HEK293 (cell line): ENCODE measurements at regions not wholly inside any gene's neighbourhood (a gene's known extent, or its start where the extent isn't known, plus 50 kb on each side); places are given as distances from the start of the nearest gene placed in this dataset.

Experiments
- CTCF ChIA-PET: fragments of 350-600 bp; formaldehyde crosslinking; extraction: SDS; loops from one replicate; lab custom pipeline; 2021; ENCODE audit warnings: antibody characterized with exemption; lab: Yijun Ruan, JAX
- POLR2A ChIA-PET: fragments of 300-600 bp; formaldehyde crosslinking; extraction: SDS; loops from one replicate; lab custom pipeline; 2020; ENCODE audit warnings: antibody characterized with exemption, inconsistent platforms; lab: Yijun Ruan, JAX
- H3K27ac ChIP-seq: fragments of 200-500 bp; sonication (Bioruptor generic); 2 replicates; pipeline ENCODE4 v1.5.1; 2014; ENCODE audit warnings: low read depth, low read length, control low read depth, inconsistent platforms; ENCODE audit errors: extremely low read depth
- H3K36me3 ChIP-seq, 2 experiments: fragments of 200-500 bp in 1 of 2; sonication (Bioruptor generic) in 1 of 2; 1 replicate in 1 of 2; 2 replicates in 1 of 2; pipeline ENCODE4 v1.5.1; 2014 to 2017; ENCODE audit warnings: inconsistent platforms in 2 of 2, low read length in 2 of 2; ENCODE audit not compliant: control insufficient read depth in 2 of 2, insufficient read depth in 1 of 2
- H3K4me1 ChIP-seq: fragments of 200-500 bp; sonication (Bioruptor generic); 2 replicates; pipeline ENCODE4 v1.5.1; 2014; ENCODE audit warnings: mild to moderate bottlenecking, low read length, inconsistent platforms; ENCODE audit not compliant: control insufficient read depth, insufficient read depth
- H3K4me3 ChIP-seq: 2 replicates; pipeline ENCODE4 v1.5.1; 2011; ENCODE audit warnings: low read depth, mild to moderate bottlenecking, control low read depth, low read length, moderate library complexity
- H3K9me3 ChIP-seq: fragments of 200-500 bp; sonication (Bioruptor generic); 2 replicates; pipeline ENCODE4 v1.5.1; 2014; ENCODE audit warnings: low read depth, low read length, inconsistent platforms; ENCODE audit not compliant: control insufficient read depth, insufficient read depth
- KLF16 ChIP-seq: fragments of 450-650 bp; formaldehyde crosslinking; IDR thresholded peaks from 2 replicates; pipeline ENCODE4 v1.5.1; 2017; ENCODE audit warnings: missing biosample characterization, missing genetic modification characterization
- KLF7 ChIP-seq: fragments of 450-650 bp; formaldehyde crosslinking; IDR thresholded peaks from 2 replicates; pipeline ENCODE4 v1.5.1; 2016; ENCODE audit warnings: missing biosample characterization, missing genetic modification characterization, borderline replicate concordance
- YY2 ChIP-seq: fragments of 450-650 bp; formaldehyde crosslinking; IDR thresholded peaks from 2 replicates; pipeline ENCODE4 v1.5.1; 2016; ENCODE audit warnings: missing biosample characterization, missing genetic modification characterization
- ZBTB8A ChIP-seq: fragments of 450-650 bp; formaldehyde crosslinking; IDR thresholded peaks from 2 replicates; pipeline ENCODE4 v1.5.1; 2016; ENCODE audit warnings: missing biosample characterization, missing genetic modification characterization
- ZNF169 ChIP-seq: fragments of 450-650 bp; formaldehyde crosslinking; IDR thresholded peaks from 2 replicates; pipeline ENCODE4 v1.5.1; 2016; ENCODE audit warnings: missing biosample characterization, missing genetic modification characterization
- ZNF2 ChIP-seq: fragments of 450-650 bp; formaldehyde crosslinking; IDR thresholded peaks from 2 replicates; pipeline ENCODE4 v1.5.1; 2016; ENCODE audit warnings: missing biosample characterization, missing genetic modification characterization
- ZNF239 ChIP-seq: fragments of 450-650 bp; formaldehyde crosslinking; IDR thresholded peaks from 2 replicates; pipeline ENCODE4 v1.5.1; 2016; ENCODE audit warnings: missing biosample characterization, missing genetic modification characterization
- ZNF248 ChIP-seq: fragments of 450-650 bp; formaldehyde crosslinking; IDR thresholded peaks from 2 replicates; pipeline ENCODE4 v1.5.1; 2017; ENCODE audit warnings: missing biosample characterization, missing genetic modification characterization
- ZNF362 ChIP-seq: fragments of 450-650 bp; formaldehyde crosslinking; IDR thresholded peaks from 2 replicates; pipeline ENCODE4 v1.5.1; 2016; ENCODE audit warnings: missing biosample characterization, missing genetic modification characterization
- ZNF394 ChIP-seq: fragments of 450-650 bp; formaldehyde crosslinking; IDR thresholded peaks from 2 replicates; pipeline ENCODE4 v1.5.1; 2016; ENCODE audit warnings: missing biosample characterization, missing genetic modification characterization, mild to moderate bottlenecking, moderate library complexity, borderline replicate concordance
- ZNF416 ChIP-seq: fragments of 450-650 bp; formaldehyde crosslinking; IDR thresholded peaks from 2 replicates; pipeline ENCODE4 v1.5.1; 2016; ENCODE audit warnings: missing biosample characterization, missing genetic modification characterization
- ZNF510 ChIP-seq: fragments of 450-650 bp; formaldehyde crosslinking; IDR thresholded peaks from 2 replicates; pipeline ENCODE4 v1.5.1; 2018; ENCODE audit warnings: mild to moderate bottlenecking, missing genetic modification characterization, missing biosample characterization; ENCODE audit not compliant: insufficient replicate concordance
- ZNF549 ChIP-seq: fragments of 450-650 bp; IDR thresholded peaks from 2 replicates; pipeline ENCODE4 v1.5.1; 2018; ENCODE audit warnings: missing biosample characterization, missing genetic modification characterization, mild to moderate bottlenecking, inconsistent platforms, moderate library complexity
- ZNF580 ChIP-seq: fragments of 450-650 bp; formaldehyde crosslinking; IDR thresholded peaks from 2 replicates; pipeline ENCODE4 v1.5.1; 2016; ENCODE audit warnings: missing biosample characterization, missing genetic modification characterization
- ZNF654 ChIP-seq: fragments of 450-650 bp; formaldehyde crosslinking; IDR thresholded peaks from 2 replicates; pipeline ENCODE4 v1.5.1; 2016; ENCODE audit warnings: low read depth, missing biosample characterization, missing genetic modification characterization
- ZNF785 ChIP-seq: fragments of 450-650 bp; formaldehyde crosslinking; IDR thresholded peaks from 2 replicates; pipeline ENCODE4 v1.5.1; 2016; ENCODE audit warnings: missing biosample characterization, missing genetic modification characterization
- ZNF830 ChIP-seq: fragments of 450-650 bp; IDR thresholded peaks from 2 replicates; pipeline ENCODE4 v1.5.0; 2018; ENCODE audit warnings: missing biosample characterization, missing genetic modification characterization, low read depth, mild to moderate bottlenecking, moderate library complexity
- ZSCAN4 ChIP-seq: fragments of 450-650 bp; formaldehyde crosslinking; IDR thresholded peaks from 2 replicates; pipeline ENCODE4 v1.5.1; 2017; ENCODE audit warnings: missing biosample characterization, missing genetic modification characterization
- TF ChIP-seq, protein P1 (sequence below): IDR thresholded peaks from 2 replicates; pipeline ENCODE4 v1.6.1; 2011; ENCODE audit warnings: mild to moderate bottlenecking, low read depth, low read length, borderline replicate concordance
- TF ChIP-seq, protein P2 (sequence below): fragments of 450-650 bp; formaldehyde crosslinking; IDR thresholded peaks from 2 replicates; pipeline ENCODE4; 2016; ENCODE audit warnings: missing biosample characterization, missing genetic modification characterization
- TF ChIP-seq, protein P3 (sequence below): fragments of 450-650 bp; formaldehyde crosslinking; IDR thresholded peaks from 2 replicates; pipeline ENCODE4 v1.5.1; 2016; ENCODE audit warnings: missing biosample characterization, missing genetic modification characterization

GRCh38 chr12:127327986-127328385 is 939.0 kb upstream of the TMEM132C start (continued):
- TF ChIP-seq ZNF394 (tag by site-specific recombination): no peak
- TF ChIP-seq, protein P1, sequence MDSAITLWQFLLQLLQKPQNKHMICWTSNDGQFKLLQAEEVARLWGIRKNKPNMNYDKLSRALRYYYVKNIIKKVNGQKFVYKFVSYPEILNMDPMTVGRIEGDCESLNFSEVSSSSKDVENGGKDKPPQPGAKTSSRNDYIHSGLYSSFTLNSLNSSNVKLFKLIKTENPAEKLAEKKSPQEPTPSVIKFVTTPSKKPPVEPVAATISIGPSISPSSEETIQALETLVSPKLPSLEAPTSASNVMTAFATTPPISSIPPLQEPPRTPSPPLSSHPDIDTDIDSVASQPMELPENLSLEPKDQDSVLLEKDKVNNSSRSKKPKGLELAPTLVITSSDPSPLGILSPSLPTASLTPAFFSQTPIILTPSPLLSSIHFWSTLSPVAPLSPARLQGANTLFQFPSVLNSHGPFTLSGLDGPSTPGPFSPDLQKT: no peak

GRCh38 chr12:127328867-127329266 is 938.1 kb upstream of the TMEM132C start:
- TF ChIP-seq ZNF549 (tag by site-specific recombination) (no peak), ZNF362 (tag by site-specific recombination) (no peak), ZNF2 (tag by site-specific recombination) (no peak), ZSCAN4 (no peak), ZNF416 (tag by site-specific recombination) (no peak), ZNF248 (tag by site-specific recombination) (no peak), ZBTB8A (tag by site-specific recombination) (no peak), YY2 (tag by site-specific recombination) (no peak), ZNF785 (tag by site-specific recombination) (no peak), ZNF580 (no peak), ZNF169 (tag by site-specific recombination) (no peak), KLF16 (no peak), KLF7 (tag by site-specific recombination) (no peak), ZNF510 (no peak)
- TF ChIP-seq, protein P2, sequence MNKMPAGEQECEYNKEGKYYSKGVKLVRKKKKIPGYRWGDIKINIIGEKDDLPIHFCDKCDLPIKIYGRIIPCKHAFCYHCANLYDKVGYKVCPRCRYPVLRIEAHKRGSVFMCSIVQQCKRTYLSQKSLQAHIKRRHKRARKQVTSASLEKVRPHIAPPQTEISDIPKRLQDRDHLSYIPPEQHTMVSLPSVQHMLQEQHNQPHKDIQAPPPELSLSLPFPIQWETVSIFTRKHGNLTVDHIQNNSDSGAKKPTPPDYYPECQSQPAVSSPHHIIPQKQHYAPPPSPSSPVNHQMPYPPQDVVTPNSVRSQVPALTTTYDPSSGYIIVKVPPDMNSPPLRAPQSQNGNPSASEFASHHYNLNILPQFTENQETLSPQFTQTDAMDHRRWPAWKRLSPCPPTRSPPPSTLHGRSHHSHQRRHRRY (tag by site-specific recombination): no peak
- TF ChIP-seq, protein P3, sequence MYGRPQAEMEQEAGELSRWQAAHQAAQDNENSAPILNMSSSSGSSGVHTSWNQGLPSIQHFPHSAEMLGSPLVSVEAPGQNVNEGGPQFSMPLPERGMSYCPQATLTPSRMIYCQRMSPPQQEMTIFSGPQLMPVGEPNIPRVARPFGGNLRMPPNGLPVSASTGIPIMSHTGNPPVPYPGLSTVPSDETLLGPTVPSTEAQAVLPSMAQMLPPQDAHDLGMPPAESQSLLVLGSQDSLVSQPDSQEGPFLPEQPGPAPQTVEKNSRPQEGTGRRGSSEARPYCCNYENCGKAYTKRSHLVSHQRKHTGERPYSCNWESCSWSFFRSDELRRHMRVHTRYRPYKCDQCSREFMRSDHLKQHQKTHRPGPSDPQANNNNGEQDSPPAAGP (tag by site-specific recombination): no peak
- no peak overlapping the region for H3K27ac ChIP-seq
- no peak overlapping the region for H3K4me3 ChIP-seq
- H3K4me1 ChIP-seq: no peaks in the 10 kb centered on the region
- ChIA-PET CTCF (no interaction called here), POLR2A (no interaction called here)
- H3K9me3 ChIP-seq: no peaks in the 10 kb centered on the region
- H3K36me3 ChIP-seq: no peaks in the 10 kb centered on the region

- Histone ChIP-seq H3K36me3 (no peaks in the 10 kb centered on the region), H3K4me3 (no peak overlapping the region)
- no peak for TF ChIP-seq ZNF830
- no peak for TF ChIP-seq ZNF239 (tag by site-specific recombination)
- no peak for TF ChIP-seq ZNF654
- TF ChIP-seq, all 188 proteins: peak for 0
- Histone ChIP-seq H3K27ac (no peak overlapping the region), H3K9me3 (no peaks in the 10 kb centered on the region), H3K4me1 (no peaks in the 10 kb centered on the region)
- ChIA-PET POLR2A (no interaction called here), CTCF (interaction anchor here (0.5 kb wide), 1 partner anchor 54 kb away, joined by 4 read pairs; no protein-coding TSS in a partner anchor)
Observed at GRCh38 chr12:127334365-127334764, 932.6 kb upstream of the TMEM132C start.
